Astrocyte of the spinal cord (primary cell): ENCODE measurements at regions not wholly inside any gene's neighbourhood (a gene's known extent, or its start where the extent isn't known, plus 50 kb on each side); places are given as distances from the start of the nearest gene placed in this dataset.

Experiments used
- DNase-seq: peaks from one replicate; pipeline ENCODE4 v3.0.0; 2011; ENCODE audit warnings: low read depth, low spot score
- H3K4me3 ChIP-seq: 2 replicates; pipeline ENCODE4 v1.5.1; 2011; ENCODE audit warnings: low read depth, mild to moderate bottlenecking, low read length, moderate library complexity
- in situ Hi-C: cut with HindIII; loops from 2 replicates; pipeline ENCODE4 v1.10.0; 2017; ENCODE audit warnings: low sequenced_read_pairs
- TF ChIP-seq, protein P1 (sequence below): IDR thresholded peaks from 2 replicates; pipeline ENCODE4 v1.5.1; 2012; ENCODE audit warnings: low read depth, mild to moderate bottlenecking, low read length, inconsistent platforms

DNA sequence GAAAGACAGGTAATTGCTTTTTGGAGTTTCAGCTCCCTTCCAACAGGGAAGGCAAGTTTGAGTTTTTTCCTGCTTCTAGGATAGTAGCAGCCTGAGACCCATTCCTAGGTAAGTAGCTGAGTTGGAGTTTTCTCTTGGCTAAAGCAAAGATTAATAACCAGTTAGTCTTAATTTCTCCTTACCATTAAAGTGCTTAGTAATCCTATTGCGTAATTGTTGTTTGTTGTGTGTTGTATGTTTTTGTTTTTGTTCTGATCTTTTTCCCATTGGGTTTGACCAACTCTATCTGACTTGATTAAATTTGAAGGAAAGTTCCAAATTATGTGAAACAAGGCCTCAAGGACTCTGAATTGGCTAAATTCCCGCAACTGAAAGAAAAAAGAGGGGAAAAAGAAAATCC is 83.5 kb downstream of the TBX22 start:
- DNase-seq, result no peak
- no peak overlapping the region for H3K4me3 ChIP-seq
- TF ChIP-seq, protein P1, sequence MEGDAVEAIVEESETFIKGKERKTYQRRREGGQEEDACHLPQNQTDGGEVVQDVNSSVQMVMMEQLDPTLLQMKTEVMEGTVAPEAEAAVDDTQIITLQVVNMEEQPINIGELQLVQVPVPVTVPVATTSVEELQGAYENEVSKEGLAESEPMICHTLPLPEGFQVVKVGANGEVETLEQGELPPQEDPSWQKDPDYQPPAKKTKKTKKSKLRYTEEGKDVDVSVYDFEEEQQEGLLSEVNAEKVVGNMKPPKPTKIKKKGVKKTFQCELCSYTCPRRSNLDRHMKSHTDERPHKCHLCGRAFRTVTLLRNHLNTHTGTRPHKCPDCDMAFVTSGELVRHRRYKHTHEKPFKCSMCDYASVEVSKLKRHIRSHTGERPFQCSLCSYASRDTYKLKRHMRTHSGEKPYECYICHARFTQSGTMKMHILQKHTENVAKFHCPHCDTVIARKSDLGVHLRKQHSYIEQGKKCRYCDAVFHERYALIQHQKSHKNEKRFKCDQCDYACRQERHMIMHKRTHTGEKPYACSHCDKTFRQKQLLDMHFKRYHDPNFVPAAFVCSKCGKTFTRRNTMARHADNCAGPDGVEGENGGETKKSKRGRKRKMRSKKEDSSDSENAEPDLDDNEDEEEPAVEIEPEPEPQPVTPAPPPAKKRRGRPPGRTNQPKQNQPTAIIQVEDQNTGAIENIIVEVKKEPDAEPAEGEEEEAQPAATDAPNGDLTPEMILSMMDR, result no peak
- in situ Hi-C loops, result no loop called here

- TF ChIP-seq, protein P1, result no peak
- no peak overlapping the region for H3K4me3 ChIP-seq
- DNase-seq, result no peak
- in situ Hi-C loops, result no loop called here
Measured at GRCh38 chrX:80120335-80120734, 105.8 kb downstream of the TBX22 start.

DNA sequence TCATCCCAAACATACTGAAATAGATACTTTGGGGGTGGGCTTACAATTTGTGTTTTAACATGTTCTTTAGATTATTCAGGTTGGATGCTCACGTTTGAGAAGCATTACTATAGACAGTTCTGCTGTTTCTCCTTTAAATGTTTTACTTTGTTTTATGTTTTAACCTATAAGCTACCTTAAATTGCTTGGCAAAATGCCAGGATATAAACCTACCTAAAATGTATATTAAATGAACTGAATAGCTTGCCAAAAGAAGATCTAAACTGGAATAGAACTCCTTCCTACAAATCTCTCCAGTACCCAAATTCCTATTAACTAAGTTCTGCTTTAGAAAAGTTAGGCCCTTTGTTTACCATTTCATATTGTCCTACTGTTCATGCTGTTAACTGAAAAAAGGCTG is 124.4 kb downstream of the TBX22 start:
- TF ChIP-seq, protein P1, result no peak
- no peak for DNase-seq
- in situ Hi-C loops, result no loop called here

DNA sequence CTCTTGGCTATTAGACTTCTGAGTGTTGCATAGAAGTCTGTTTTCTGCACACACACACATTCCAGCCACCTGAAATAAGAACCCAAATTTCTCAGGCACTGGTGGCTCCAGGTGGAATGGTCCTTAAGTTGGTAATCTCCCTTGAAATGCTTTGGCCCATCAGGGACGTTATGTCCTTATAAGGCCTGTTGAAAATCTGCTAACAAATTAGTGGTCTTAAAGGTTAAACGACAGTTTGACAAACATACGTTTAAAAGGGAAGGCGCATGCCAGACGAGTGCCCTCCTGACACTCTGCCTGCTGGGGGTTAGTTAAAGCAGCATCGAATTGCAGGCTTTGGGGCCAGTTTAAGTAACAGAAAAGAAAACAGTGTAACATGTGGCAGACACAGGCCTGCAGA is 125.0 kb downstream of the TBX22 start:
- DNase-seq, result no peak
- in situ Hi-C loops, result no loop called here
- no peak overlapping the region for H3K4me3 ChIP-seq
- TF ChIP-seq, protein P1, result no peak

More for the DNA sequence above, 124.4 kb downstream of the TBX22 start:
- no peak overlapping the region for H3K4me3 ChIP-seq

GRCh38 chrX:80170581-80170980 is 156.0 kb downstream of the TBX22 start:
- no peak overlapping the region for H3K4me3 ChIP-seq
- TF ChIP-seq, protein P1, result no peak
- no peak for DNase-seq
- in situ Hi-C loops, result no loop called here

GRCh38 chrX:80173261-80173660 is 158.7 kb downstream of the TBX22 start:
- no peak overlapping the region for H3K4me3 ChIP-seq
- TF ChIP-seq, protein P1, result no peak
- no peak for DNase-seq
- in situ Hi-C loops, result no loop called here
